ENCODE measurements at regions not wholly inside any gene's neighbourhood (a gene's known extent, or its start where the extent isn't known, plus 50 kb on each side); places are given as distances from the start of the nearest gene placed in this dataset.

GRCh38 chr3:112742934-112743333 lies 102.0 kb upstream of the CCDC80 start:
- Histone ChIP-seq H3K4me3 (replicated peaks in 1 of 4; ENCODE audit: control extremely low read depth in 1 of 4, insufficient read depth in 1 of 4, low read depth in 3 of 4, low read length in 4 of 4) (no peak overlapping the region), H3K4me1 (ENCODE audit: control insufficient read depth, extremely low read depth, insufficient read depth, low read length) (no peaks in the 10 kb centered on the region), H3K79me2 (ENCODE audit: control insufficient read depth, insufficient read depth, low read length) (no peaks in the 10 kb centered on the region), H3K9me3 (ENCODE audit: control insufficient read depth, insufficient read depth, low read depth, low read length) (no peaks in the 10 kb centered on the region), H3K27ac (ENCODE audit: insufficient read depth, low read length) (no peak overlapping the region), H4K20me1 (ENCODE audit: control insufficient read depth, extremely low read depth, insufficient read depth, low read length) (no peaks in the 10 kb centered on the region), H3K4me2 (ENCODE audit: extremely low read depth, insufficient read depth, low read length) (no peak overlapping the region), H3K9ac (ENCODE audit: insufficient read depth, low read length) (no peak overlapping the region), H3K27me3 (ENCODE audit: control insufficient read depth, insufficient read depth, low read length) (no peaks in the 10 kb centered on the region), H2AFZ (ENCODE audit: low read length) (no peak overlapping the region), H3K36me3 (ENCODE audit: control insufficient read depth, insufficient read depth, low read length) (no peaks in the 10 kb centered on the region)
- TF ChIP-seq, protein P1, sequence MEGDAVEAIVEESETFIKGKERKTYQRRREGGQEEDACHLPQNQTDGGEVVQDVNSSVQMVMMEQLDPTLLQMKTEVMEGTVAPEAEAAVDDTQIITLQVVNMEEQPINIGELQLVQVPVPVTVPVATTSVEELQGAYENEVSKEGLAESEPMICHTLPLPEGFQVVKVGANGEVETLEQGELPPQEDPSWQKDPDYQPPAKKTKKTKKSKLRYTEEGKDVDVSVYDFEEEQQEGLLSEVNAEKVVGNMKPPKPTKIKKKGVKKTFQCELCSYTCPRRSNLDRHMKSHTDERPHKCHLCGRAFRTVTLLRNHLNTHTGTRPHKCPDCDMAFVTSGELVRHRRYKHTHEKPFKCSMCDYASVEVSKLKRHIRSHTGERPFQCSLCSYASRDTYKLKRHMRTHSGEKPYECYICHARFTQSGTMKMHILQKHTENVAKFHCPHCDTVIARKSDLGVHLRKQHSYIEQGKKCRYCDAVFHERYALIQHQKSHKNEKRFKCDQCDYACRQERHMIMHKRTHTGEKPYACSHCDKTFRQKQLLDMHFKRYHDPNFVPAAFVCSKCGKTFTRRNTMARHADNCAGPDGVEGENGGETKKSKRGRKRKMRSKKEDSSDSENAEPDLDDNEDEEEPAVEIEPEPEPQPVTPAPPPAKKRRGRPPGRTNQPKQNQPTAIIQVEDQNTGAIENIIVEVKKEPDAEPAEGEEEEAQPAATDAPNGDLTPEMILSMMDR (conservative IDR thresholded peaks at IDR 0.05 in 1 of 2, IDR thresholded peaks at IDR 0.05 in 1 of 2; ENCODE audit: low read depth in 1 of 2, low read length in 2 of 2): no peak
- TF ChIP-seq EZH2 (IDR thresholded peaks at IDR 0.05; ENCODE audit: low read length, missing control alignments): no peak
- no peak for DNase-seq (ENCODE audit: low read depth in 2 of 2)

DNA sequence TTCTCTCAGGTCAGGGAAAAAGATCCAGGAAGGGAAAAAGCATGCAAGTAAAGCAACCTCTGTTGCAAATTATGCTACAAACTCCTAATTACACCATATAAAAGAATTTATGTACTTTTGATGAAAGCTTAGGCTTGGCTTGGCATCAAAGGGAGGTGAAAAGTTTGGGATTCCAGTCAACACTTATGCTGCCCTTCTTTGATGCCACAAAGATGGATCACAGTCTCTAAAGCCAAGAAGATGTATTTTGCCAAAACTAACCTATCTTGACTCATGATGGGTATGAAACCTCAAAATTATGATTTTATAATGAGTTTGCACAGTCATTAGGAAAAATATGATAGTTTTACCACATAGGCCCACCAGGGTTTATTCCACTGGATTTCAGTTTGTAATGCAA lies 101.0 kb upstream of the CCDC80 start:
- Histone ChIP-seq H3K4me1 (ENCODE audit: control insufficient read depth, extremely low read depth, insufficient read depth, low read length) (no peaks in the 10 kb centered on the region), H3K79me2 (ENCODE audit: control insufficient read depth, insufficient read depth, low read length) (no peaks in the 10 kb centered on the region), H3K4me2 (ENCODE audit: extremely low read depth, insufficient read depth, low read length) (no peak overlapping the region), H4K20me1 (ENCODE audit: control insufficient read depth, extremely low read depth, insufficient read depth, low read length) (no peaks in the 10 kb centered on the region), H2AFZ (ENCODE audit: low read length) (no peak overlapping the region), H3K9me3 (ENCODE audit: control insufficient read depth, insufficient read depth, low read depth, low read length) (no peaks in the 10 kb centered on the region), H3K27ac (ENCODE audit: insufficient read depth, low read length) (no peak overlapping the region), H3K27me3 (ENCODE audit: control insufficient read depth, insufficient read depth, low read length) (no peaks in the 10 kb centered on the region), H3K9ac (ENCODE audit: insufficient read depth, low read length) (no peak overlapping the region), H3K36me3 (ENCODE audit: control insufficient read depth, insufficient read depth, low read length) (no peaks in the 10 kb centered on the region), H3K4me3 (replicated peaks in 1 of 4; ENCODE audit: control extremely low read depth in 1 of 4, insufficient read depth in 1 of 4, low read depth in 3 of 4, low read length in 4 of 4) (no peak overlapping the region)
- DNase-seq (ENCODE audit: low read depth in 2 of 2): peak in 1 of 2 donors; percentile 53
- no peak for TF ChIP-seq EZH2 (IDR thresholded peaks at IDR 0.05; ENCODE audit: low read length, missing control alignments)
- TF ChIP-seq, protein P1 (conservative IDR thresholded peaks at IDR 0.05 in 1 of 2, IDR thresholded peaks at IDR 0.05 in 1 of 2; ENCODE audit: low read depth in 1 of 2, low read length in 2 of 2): no peak

GRCh38 chr3:112740835-112741234 lies 99.9 kb upstream of the CCDC80 start:
- H3K4me3 ChIP-seq (replicated peaks in 1 of 4; ENCODE audit: control extremely low read depth in 1 of 4, insufficient read depth in 1 of 4, low read depth in 3 of 4, low read length in 4 of 4): no peak overlapping the region
- H2AFZ ChIP-seq (ENCODE audit: low read length): no peak overlapping the region
- no peak for TF ChIP-seq EZH2 (IDR thresholded peaks at IDR 0.05; ENCODE audit: low read length, missing control alignments)
- TF ChIP-seq, protein P1 (conservative IDR thresholded peaks at IDR 0.05 in 1 of 2, IDR thresholded peaks at IDR 0.05 in 1 of 2; ENCODE audit: low read depth in 1 of 2, low read length in 2 of 2): no peak
- no peaks in the 10 kb centered on the region for H3K27me3 ChIP-seq (ENCODE audit: control insufficient read depth, insufficient read depth, low read length)
- no peaks in the 10 kb centered on the region for H3K9me3 ChIP-seq (ENCODE audit: control insufficient read depth, insufficient read depth, low read depth, low read length)
- H3K36me3 ChIP-seq (ENCODE audit: control insufficient read depth, insufficient read depth, low read length): no peaks in the 10 kb centered on the region
- H3K79me2 ChIP-seq (ENCODE audit: control insufficient read depth, insufficient read depth, low read length): no peaks in the 10 kb centered on the region
- H3K9ac ChIP-seq (ENCODE audit: insufficient read depth, low read length): no peak overlapping the region
- no peak overlapping the region for H3K4me2 ChIP-seq (ENCODE audit: extremely low read depth, insufficient read depth, low read length)
- H4K20me1 ChIP-seq (ENCODE audit: control insufficient read depth, extremely low read depth, insufficient read depth, low read length): no peaks in the 10 kb centered on the region
- no peaks in the 10 kb centered on the region for H3K4me1 ChIP-seq (ENCODE audit: control insufficient read depth, extremely low read depth, insufficient read depth, low read length)
- H3K27ac ChIP-seq (ENCODE audit: insufficient read depth, low read length): no peak overlapping the region
- DNase-seq (ENCODE audit: low read depth in 2 of 2): no peak

Data from fibroblast of lung (primary cell).